WTC11 (cell line): ENCODE measurements at regions not wholly inside any gene's neighbourhood (a gene's known extent, or its start where the extent isn't known, plus 50 kb on each side); places are given as distances from the start of the nearest gene placed in this dataset.

Source experiments
- ATAC-seq: fragments of 200-7000 bp; cut with Tn5 transposase; 2 replicates; pipeline ENCODE4 v1.10.0; 2021; ENCODE audit warnings: mild to moderate bottlenecking, moderate library complexity
- CTCF ChIA-PET: fragments of 300-600 bp; sonication (Branson Sonifier 250); formaldehyde crosslinking; loops from one replicate; lab custom pipeline; 2021; ENCODE audit warnings: antibody characterized with exemption; lab: Charles Lee
- POLR2A ChIA-PET: fragments of 350-600 bp; sonication (Branson Sonifier 250); formaldehyde crosslinking; loops from one replicate; lab custom pipeline; 2021; ENCODE audit warnings: antibody characterized with exemption; lab: Charles Lee
- DNase-seq: peaks from one replicate; pipeline ENCODE4 v3.0.0; 2021; ENCODE audit warnings: low spot score
- H3K27ac Mint-ChIP-seq: 2 replicates; pipeline ENCODE4 v1.8.0; 2021; ENCODE audit warnings: mixed read lengths
- H3K27me3 Mint-ChIP-seq: 2 replicates; pipeline ENCODE4 v1.8.0; 2021; ENCODE audit warnings: low read depth, mild to moderate bottlenecking, moderate library complexity, mixed read lengths
- H3K36me3 Mint-ChIP-seq: 2 replicates; pipeline ENCODE4 v1.8.0; 2021; ENCODE audit warnings: mixed read lengths
- H3K4me1 Mint-ChIP-seq: 2 replicates; pipeline ENCODE4 v1.8.0; 2022; ENCODE audit warnings: mixed read lengths
- H3K4me3 Mint-ChIP-seq: 2 replicates; pipeline ENCODE4 v1.8.0; 2021; ENCODE audit warnings: mild to moderate bottlenecking, moderate library complexity, mixed read lengths
- H3K9me3 Mint-ChIP-seq: 2 replicates; pipeline ENCODE4 v1.8.0; 2021; ENCODE audit warnings: mixed read lengths
- ATF1 ChIP-seq: sonication (generic); formaldehyde crosslinking; IDR thresholded peaks from 2 replicates; pipeline ENCODE4 v1.8.1; 2023; ENCODE audit warnings: mild to moderate bottlenecking, moderate library complexity, missing genetic modification reagents
- ESRRA ChIP-seq: sonication (generic); formaldehyde crosslinking; IDR thresholded peaks from 2 replicates; pipeline ENCODE4 v1.8.1; 2022; ENCODE audit warnings: mild to moderate bottlenecking, missing genetic modification reagents, borderline replicate concordance
- FOXJ3 ChIP-seq: sonication (generic); formaldehyde crosslinking; IDR thresholded peaks from 2 replicates; pipeline ENCODE4 v1.9.0; 2021; ENCODE audit warnings: missing genetic modification reagents, mild to moderate bottlenecking, borderline replicate concordance
- GABPB1 ChIP-seq: sonication (generic); formaldehyde crosslinking; IDR thresholded peaks from 2 replicates; pipeline ENCODE4 v1.8.1; 2023; ENCODE audit warnings: mild to moderate bottlenecking, missing genetic modification reagents
- GTF2I ChIP-seq: fragments of 250-450 bp; sonication (Bioruptor Pico); conservative IDR thresholded peaks from 2 replicates; pipeline ENCODE4 v1.4.0; 2021; ENCODE audit warnings: mild to moderate bottlenecking
- IRF1 ChIP-seq: sonication (generic); formaldehyde crosslinking; IDR thresholded peaks from 2 replicates; pipeline ENCODE4 v1.8.0; 2023; ENCODE audit warnings: missing genetic modification reagents
- IRF2 ChIP-seq: sonication (generic); formaldehyde crosslinking; IDR thresholded peaks from 2 replicates; pipeline ENCODE4 v1.8.0; 2022; ENCODE audit warnings: low read depth, missing genetic modification reagents, borderline replicate concordance
- JUN ChIP-seq: sonication (generic); formaldehyde crosslinking; IDR thresholded peaks from 2 replicates; pipeline ENCODE4 v1.8.0; 2023; ENCODE audit warnings: mild to moderate bottlenecking, missing genetic modification reagents
- MYBL2 ChIP-seq: sonication (generic); formaldehyde crosslinking; IDR thresholded peaks from 2 replicates; pipeline ENCODE4 v1.8.1; 2023; ENCODE audit warnings: mild to moderate bottlenecking, moderate library complexity, missing genetic modification reagents
- NFATC4 ChIP-seq: fragments of 250-450 bp; sonication (Bioruptor Pico); IDR thresholded peaks from 2 replicates; pipeline ENCODE4 v1.9.0; 2021; ENCODE audit warnings: mild to moderate bottlenecking
- NFE2L1 ChIP-seq: sonication (generic); formaldehyde crosslinking; IDR thresholded peaks from 2 replicates; pipeline ENCODE4 v1.8.1; 2023; ENCODE audit warnings: missing genetic modification reagents
- NFYB ChIP-seq: sonication (generic); formaldehyde crosslinking; conservative IDR thresholded peaks from 2 replicates; pipeline ENCODE4 v1.8.0; 2022; ENCODE audit warnings: low read depth, missing genetic modification reagents
- SP1 ChIP-seq: sonication (generic); formaldehyde crosslinking; conservative IDR thresholded peaks from 2 replicates; pipeline ENCODE4 v1.8.1; 2022; ENCODE audit warnings: missing genetic modification reagents
- TEAD1 ChIP-seq: sonication (generic); formaldehyde crosslinking; IDR thresholded peaks from 2 replicates; pipeline ENCODE4 v1.8.0; 2022; ENCODE audit warnings: mild to moderate bottlenecking, missing genetic modification reagents
- USF2 ChIP-seq: sonication (generic); formaldehyde crosslinking; IDR thresholded peaks from 2 replicates; pipeline ENCODE4 v1.8.1; 2023; ENCODE audit warnings: mild to moderate bottlenecking, missing genetic modification reagents, moderate library complexity
- ZMAT4 ChIP-seq: fragments of 250-450 bp; sonication (Bioruptor Pico); IDR thresholded peaks from 2 replicates; pipeline ENCODE4 v1.9.0; 2021; ENCODE audit warnings: mild to moderate bottlenecking
- ZNF121 ChIP-seq: sonication (generic); formaldehyde crosslinking; IDR thresholded peaks from 2 replicates; pipeline ENCODE4 v1.8.0; 2023; ENCODE audit warnings: missing genetic modification reagents
- ZNF138 ChIP-seq: sonication (generic); formaldehyde crosslinking; conservative IDR thresholded peaks from 2 replicates; pipeline ENCODE4 v1.8.1; 2022; ENCODE audit warnings: mild to moderate bottlenecking, moderate library complexity, missing genetic modification reagents
- ZNF423 ChIP-seq: fragments of 250-450 bp; sonication (Bioruptor Pico); IDR thresholded peaks from 2 replicates; pipeline ENCODE4 v2.1.2; 2022; ENCODE audit warnings: mild to moderate bottlenecking, moderate library complexity
- ZNF671 ChIP-seq: fragments of 250-450 bp; sonication (Bioruptor Pico); IDR thresholded peaks from 2 replicates; pipeline ENCODE4 v1.8.0; 2021; ENCODE audit warnings: mild to moderate bottlenecking
- TF ChIP-seq, protein P1 (sequence below): sonication (generic); formaldehyde crosslinking; IDR thresholded peaks from 2 replicates; pipeline ENCODE4 v1.8.0; 2022; ENCODE audit warnings: missing genetic modification reagents
- TF ChIP-seq, protein P2 (sequence below): sonication (generic); formaldehyde crosslinking; conservative IDR thresholded peaks from 2 replicates; pipeline ENCODE4 v1.8.1; 2022; ENCODE audit warnings: mild to moderate bottlenecking, missing genetic modification reagents
- TF ChIP-seq, protein P3 (sequence below): sonication (generic); formaldehyde crosslinking; IDR thresholded peaks from 2 replicates; pipeline ENCODE4 v1.8.1; 2023; ENCODE audit warnings: mild to moderate bottlenecking, missing genetic modification reagents, borderline replicate concordance

GRCh38 chr13:44263751-44264620 is 109.6 kb upstream of the SERP2 start:
- POLR2A ChIA-PET = no interaction called here

DNA sequence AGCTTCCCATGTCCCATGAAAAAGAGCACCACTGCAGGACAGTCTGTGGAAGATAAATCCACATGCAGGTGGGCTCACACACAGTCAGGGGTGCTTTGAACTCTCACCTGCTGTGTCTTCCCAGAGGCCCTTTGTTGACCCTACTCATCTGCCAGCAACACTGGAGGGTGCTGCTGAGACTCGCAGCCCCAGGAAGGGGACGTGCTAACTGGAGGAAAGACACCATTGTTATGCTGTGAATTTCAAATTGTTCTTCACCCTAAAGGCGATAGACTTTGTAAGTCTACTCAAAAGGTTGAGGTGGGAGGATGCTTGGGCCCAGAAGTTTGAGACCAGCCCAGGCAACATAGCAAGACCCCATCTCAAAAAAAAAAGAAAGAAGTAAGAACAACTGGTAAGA is 107.3 kb upstream of the SERP2 start:
- Mint-ChIP-seq H3K4me3 (no peak overlapping the region), H3K27me3 (no peaks in the 10 kb centered on the region), H3K9me3 (peaks cover 11% of the 10 kb centered on the region), H3K27ac (no peak overlapping the region), H3K4me1 (peaks cover 11% of the 10 kb centered on the region), H3K36me3 (peaks cover 3% of the 10 kb centered on the region; the same call in 1 of the 2 replicates)
- DNase-seq = no peak
- TF ChIP-seq GTF2I (CRISPR knock-in tag) (no peak), FOXJ3 (CRISPR knock-in tag) (no peak), ZNF423 (CRISPR knock-in tag) (peak; percentile 63), JUN (no peak), NFYB (no peak), IRF2 (CRISPR knock-in tag) (no peak), TEAD1 (no peak)
- CTCF ChIA-PET = no interaction called here
- peak; percentile 76 for ATAC-seq
- POLR2A ChIA-PET = interaction anchor here (0.6 to 1.1 kb wide), 2 partner anchors 171 to 409 kb away, joined by 3 to 4 read pairs; no protein-coding TSS in a partner anchor

More at GRCh38 chr13:44263751-44264620, 109.6 kb upstream of the SERP2 start:
- Mint-ChIP-seq H3K9me3 (peaks cover 11% of the 10 kb centered on the region), H3K4me3 (no peak overlapping the region), H3K27me3 (no peaks in the 10 kb centered on the region), H3K36me3 (peaks cover 3% of the 10 kb centered on the region; the same call in 1 of the 2 replicates), H3K4me1 (peaks cover 11% of the 10 kb centered on the region), H3K27ac (no peak overlapping the region)
- ATAC-seq (no peak), DNase-seq (no peak)
- TF ChIP-seq NFATC4 (CRISPR knock-in tag) (no peak), NFE2L1 (CRISPR knock-in tag) (no peak), ZMAT4 (CRISPR knock-in tag) (no peak), USF2 (no peak), IRF2 (CRISPR knock-in tag) (no peak), TEAD1 (no peak), ATF1 (CRISPR knock-in tag) (no peak), ZNF138 (CRISPR knock-in tag) (no peak), MYBL2 (CRISPR knock-in tag) (no peak)
- TF ChIP-seq, protein P1, sequence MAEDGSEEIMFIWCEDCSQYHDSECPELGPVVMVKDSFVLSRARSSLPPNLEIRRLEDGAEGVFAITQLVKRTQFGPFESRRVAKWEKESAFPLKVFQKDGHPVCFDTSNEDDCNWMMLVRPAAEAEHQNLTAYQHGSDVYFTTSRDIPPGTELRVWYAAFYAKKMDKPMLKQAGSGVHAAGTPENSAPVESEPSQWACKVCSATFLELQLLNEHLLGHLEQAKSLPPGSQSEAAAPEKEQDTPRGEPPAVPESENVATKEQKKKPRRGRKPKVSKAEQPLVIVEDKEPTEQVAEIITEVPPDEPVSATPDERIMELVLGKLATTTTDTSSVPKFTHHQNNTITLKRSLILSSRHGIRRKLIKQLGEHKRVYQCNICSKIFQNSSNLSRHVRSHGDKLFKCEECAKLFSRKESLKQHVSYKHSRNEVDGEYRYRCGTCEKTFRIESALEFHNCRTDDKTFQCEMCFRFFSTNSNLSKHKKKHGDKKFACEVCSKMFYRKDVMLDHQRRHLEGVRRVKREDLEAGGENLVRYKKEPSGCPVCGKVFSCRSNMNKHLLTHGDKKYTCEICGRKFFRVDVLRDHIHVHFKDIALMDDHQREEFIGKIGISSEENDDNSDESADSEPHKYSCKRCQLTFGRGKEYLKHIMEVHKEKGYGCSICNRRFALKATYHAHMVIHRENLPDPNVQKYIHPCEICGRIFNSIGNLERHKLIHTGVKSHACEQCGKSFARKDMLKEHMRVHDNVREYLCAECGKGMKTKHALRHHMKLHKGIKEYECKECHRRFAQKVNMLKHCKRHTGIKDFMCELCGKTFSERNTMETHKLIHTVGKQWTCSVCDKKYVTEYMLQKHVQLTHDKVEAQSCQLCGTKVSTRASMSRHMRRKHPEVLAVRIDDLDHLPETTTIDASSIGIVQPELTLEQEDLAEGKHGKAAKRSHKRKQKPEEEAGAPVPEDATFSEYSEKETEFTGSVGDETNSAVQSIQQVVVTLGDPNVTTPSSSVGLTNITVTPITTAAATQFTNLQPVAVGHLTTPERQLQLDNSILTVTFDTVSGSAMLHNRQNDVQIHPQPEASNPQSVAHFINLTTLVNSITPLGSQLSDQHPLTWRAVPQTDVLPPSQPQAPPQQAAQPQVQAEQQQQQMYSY = no peak
- TF ChIP-seq, protein P2, sequence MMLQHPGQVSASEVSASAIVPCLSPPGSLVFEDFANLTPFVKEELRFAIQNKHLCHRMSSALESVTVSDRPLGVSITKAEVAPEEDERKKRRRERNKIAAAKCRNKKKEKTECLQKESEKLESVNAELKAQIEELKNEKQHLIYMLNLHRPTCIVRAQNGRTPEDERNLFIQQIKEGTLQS = no peak
- CTCF ChIA-PET = no interaction called here

DNA sequence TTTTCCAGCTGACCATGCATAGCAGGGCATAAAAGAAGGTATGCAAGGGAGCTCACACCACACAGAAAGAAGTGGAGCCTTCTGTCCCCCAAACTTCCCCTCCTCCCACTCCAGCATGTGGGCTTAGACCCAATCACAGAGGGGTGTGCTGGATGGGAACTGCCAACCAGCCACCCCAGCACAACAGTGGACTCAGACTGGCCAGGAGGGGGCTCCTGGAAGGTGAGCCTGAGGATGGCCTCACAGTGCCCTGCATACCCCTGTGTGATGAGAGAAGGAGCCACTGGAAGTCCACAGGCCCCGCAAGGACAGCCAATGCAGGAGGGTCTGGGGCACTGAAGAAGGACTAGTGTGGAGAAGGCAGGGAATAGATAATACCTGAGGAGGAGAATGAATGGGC is 106.9 kb upstream of the SERP2 start:
- ATAC-seq (peak; percentile 67), DNase-seq (no peak)
- POLR2A ChIA-PET = interaction anchor here (0.6 to 1.1 kb wide), 2 partner anchors 170 to 408 kb away, joined by 3 to 4 read pairs; no protein-coding TSS in a partner anchor
- no peak for TF ChIP-seq GABPB1 (CRISPR knock-in tag)
- no peak for TF ChIP-seq ZNF671 (CRISPR knock-in tag)
- TF ChIP-seq SP1 (CRISPR knock-in tag) = no peak
- no peak for TF ChIP-seq ESRRA (CRISPR knock-in tag)
- no peak for TF ChIP-seq JUN
- TF ChIP-seq ZNF121 (CRISPR knock-in tag) = no peak
- TF ChIP-seq NFATC4 (CRISPR knock-in tag) = no peak
- no peak for TF ChIP-seq IRF1 (CRISPR knock-in tag)
- TF ChIP-seq, protein P3, sequence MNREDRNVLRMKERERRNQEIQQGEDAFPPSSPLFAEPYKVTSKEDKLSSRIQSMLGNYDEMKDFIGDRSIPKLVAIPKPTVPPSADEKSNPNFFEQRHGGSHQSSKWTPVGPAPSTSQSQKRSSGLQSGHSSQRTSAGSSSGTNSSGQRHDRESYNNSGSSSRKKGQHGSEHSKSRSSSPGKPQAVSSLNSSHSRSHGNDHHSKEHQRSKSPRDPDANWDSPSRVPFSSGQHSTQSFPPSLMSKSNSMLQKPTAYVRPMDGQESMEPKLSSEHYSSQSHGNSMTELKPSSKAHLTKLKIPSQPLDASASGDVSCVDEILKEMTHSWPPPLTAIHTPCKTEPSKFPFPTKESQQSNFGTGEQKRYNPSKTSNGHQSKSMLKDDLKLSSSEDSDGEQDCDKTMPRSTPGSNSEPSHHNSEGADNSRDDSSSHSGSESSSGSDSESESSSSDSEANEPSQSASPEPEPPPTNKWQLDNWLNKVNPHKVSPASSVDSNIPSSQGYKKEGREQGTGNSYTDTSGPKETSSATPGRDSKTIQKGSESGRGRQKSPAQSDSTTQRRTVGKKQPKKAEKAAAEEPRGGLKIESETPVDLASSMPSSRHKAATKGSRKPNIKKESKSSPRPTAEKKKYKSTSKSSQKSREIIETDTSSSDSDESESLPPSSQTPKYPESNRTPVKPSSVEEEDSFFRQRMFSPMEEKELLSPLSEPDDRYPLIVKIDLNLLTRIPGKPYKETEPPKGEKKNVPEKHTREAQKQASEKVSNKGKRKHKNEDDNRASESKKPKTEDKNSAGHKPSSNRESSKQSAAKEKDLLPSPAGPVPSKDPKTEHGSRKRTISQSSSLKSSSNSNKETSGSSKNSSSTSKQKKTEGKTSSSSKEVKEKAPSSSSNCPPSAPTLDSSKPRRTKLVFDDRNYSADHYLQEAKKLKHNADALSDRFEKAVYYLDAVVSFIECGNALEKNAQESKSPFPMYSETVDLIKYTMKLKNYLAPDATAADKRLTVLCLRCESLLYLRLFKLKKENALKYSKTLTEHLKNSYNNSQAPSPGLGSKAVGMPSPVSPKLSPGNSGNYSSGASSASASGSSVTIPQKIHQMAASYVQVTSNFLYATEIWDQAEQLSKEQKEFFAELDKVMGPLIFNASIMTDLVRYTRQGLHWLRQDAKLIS (CRISPR knock-in tag) = no peak
- no peak for TF ChIP-seq ATF1 (CRISPR knock-in tag)

More for the DNA sequence above, 106.9 kb upstream of the SERP2 start:
- CTCF ChIA-PET = no interaction called here
- no peaks in the 10 kb centered on the region for H3K27me3 Mint-ChIP-seq
- peaks cover 11% of the 10 kb centered on the region for H3K9me3 Mint-ChIP-seq
- H3K4me1 Mint-ChIP-seq = peaks cover 11% of the 10 kb centered on the region
- H3K27ac Mint-ChIP-seq = no peak overlapping the region
- H3K4me3 Mint-ChIP-seq = no peak overlapping the region
- peaks cover 3% of the 10 kb centered on the region; the same call in 1 of the 2 replicates for H3K36me3 Mint-ChIP-seq
